Thoracic aorta (tissue), 2 donors: ENCODE measurements at regions not wholly inside any gene's neighbourhood (a gene's known extent, or its start where the extent isn't known, plus 50 kb on each side); places are given as distances from the start of the nearest gene placed in this dataset.

Experiments used
- ATAC-seq: fragments of 150-250 bp; one replicate; pipeline ENCODE4 v1.8.0; 2017; ENCODE audit warnings: low read depth; ENCODE audit not compliant: insufficient number of reproducible peaks, low FRiP score
- DNase-seq: peaks from one replicate; pipeline ENCODE4 v3.0.0-alpha.2; 2020; ENCODE audit warnings: low spot score
- H3K27ac ChIP-seq, 2 donors: fragments of 200-600 bp; sonication (generic); 1 replicate in 1 of 2; 2 replicates in 1 of 2; pipeline ENCODE4 v1.5.1; 2016; ENCODE audit warnings: mild to moderate bottlenecking in 2 of 2, moderate library complexity in 2 of 2
- H3K27me3 ChIP-seq: fragments of 200-600 bp; sonication (generic); replicated peaks from 2 replicates; pipeline ENCODE4 v1.6.0; 2016; ENCODE audit warnings: mild to moderate bottlenecking; ENCODE audit not compliant: insufficient read depth
- H3K36me3 ChIP-seq: fragments of 200-600 bp; sonication (generic); one replicate; pipeline ENCODE4 v1.5.1; 2016
- H3K4me1 ChIP-seq, 2 donors: fragments of 200-600 bp; sonication (generic); 1 replicate in 1 of 2; 2 replicates in 1 of 2; pipeline versions ENCODE4 v1.5.1 to v1.6.0; 2016; ENCODE audit warnings: low read depth in 2 of 2, mild to moderate bottlenecking in 1 of 2; ENCODE audit not compliant: control insufficient read depth in 1 of 2
- H3K4me3 ChIP-seq: fragments of 200-600 bp; sonication (generic); 2 replicates; pipeline ENCODE4 v1.5.1; 2016; ENCODE audit warnings: mild to moderate bottlenecking
- H3K9me3 ChIP-seq: fragments of 200-600 bp; sonication (generic); 2 replicates; pipeline ENCODE4 v1.5.1; 2016
- CTCF ChIP-seq: fragments of 200-600 bp; sonication (generic); IDR thresholded peaks from one replicate; pipeline ENCODE4 v1.5.1; 2019; ENCODE audit warnings: antibody characterized with exemption

- no peak for ATAC-seq
- TF ChIP-seq CTCF, result no peak
- no peak for DNase-seq
Measured at GRCh38 chrX:20374450-20374849, 107.7 kb upstream of the RPS6KA3 start.

GRCh38 chrX:20373063-20373462, 106.4 kb upstream of the RPS6KA3 start:
- no peak overlapping the region for H3K27ac ChIP-seq
- no peak for ATAC-seq
- TF ChIP-seq CTCF, result no peak

More at GRCh38 chrX:20374450-20374849, 107.7 kb upstream of the RPS6KA3 start:
- no peaks in the 10 kb centered on the region for H3K36me3 ChIP-seq
- no peaks in the 10 kb centered on the region for H3K27me3 ChIP-seq
- H3K4me1 ChIP-seq, result no peaks in the 10 kb centered on the region
- no peak overlapping the region for H3K27ac ChIP-seq
- H3K4me3 ChIP-seq, result no peak overlapping the region
- no peaks in the 10 kb centered on the region for H3K9me3 ChIP-seq

GRCh38 chrX:20372533-20372932, 105.8 kb upstream of the RPS6KA3 start:
- ATAC-seq (no peak), DNase-seq (no peak)
- H3K27ac ChIP-seq, result no peak overlapping the region
- H3K9me3 ChIP-seq, result no peaks in the 10 kb centered on the region
- H3K4me1 ChIP-seq, result no peaks in the 10 kb centered on the region
- H3K4me3 ChIP-seq, result no peak overlapping the region
- no peaks in the 10 kb centered on the region for H3K27me3 ChIP-seq
- TF ChIP-seq CTCF, result no peak
- no peaks in the 10 kb centered on the region for H3K36me3 ChIP-seq

More at GRCh38 chrX:20373063-20373462, 106.4 kb upstream of the RPS6KA3 start:
- Histone ChIP-seq H3K27me3 (no peaks in the 10 kb centered on the region), H3K4me3 (no peak overlapping the region), H3K36me3 (no peaks in the 10 kb centered on the region), H3K4me1 (no peaks in the 10 kb centered on the region), H3K9me3 (no peaks in the 10 kb centered on the region)
- no peak for DNase-seq

- DNase-seq (no peak), ATAC-seq (no peak)
- no peaks in the 10 kb centered on the region for H3K36me3 ChIP-seq
- no peaks in the 10 kb centered on the region for H3K4me1 ChIP-seq
- no peak overlapping the region for H3K4me3 ChIP-seq
- H3K27ac ChIP-seq, result no peak overlapping the region
- no peak for TF ChIP-seq CTCF
- H3K27me3 ChIP-seq, result no peaks in the 10 kb centered on the region
- no peaks in the 10 kb centered on the region for H3K9me3 ChIP-seq
Measured at GRCh38 chrX:20369468-20369867, 102.8 kb upstream of the RPS6KA3 start.

- H3K27me3 ChIP-seq, result no peaks in the 10 kb centered on the region
- no peak for DNase-seq
- no peak for TF ChIP-seq CTCF
Measured at GRCh38 chrX:20364238-20364637, 97.5 kb upstream of the RPS6KA3 start.

More at GRCh38 chrX:20364238-20364637, 97.5 kb upstream of the RPS6KA3 start:
- no peaks in the 10 kb centered on the region for H3K36me3 ChIP-seq
- no peaks in the 10 kb centered on the region for H3K4me1 ChIP-seq
- no peak overlapping the region for H3K27ac ChIP-seq
- H3K9me3 ChIP-seq, result no peaks in the 10 kb centered on the region
- no peak for ATAC-seq
- H3K4me3 ChIP-seq, result no peak overlapping the region
